ENCODE measurements at regions not wholly inside any gene's neighbourhood (a gene's known extent, or its start where the extent isn't known, plus 50 kb on each side); places are given as distances from the start of the nearest gene placed in this dataset.

DNA sequence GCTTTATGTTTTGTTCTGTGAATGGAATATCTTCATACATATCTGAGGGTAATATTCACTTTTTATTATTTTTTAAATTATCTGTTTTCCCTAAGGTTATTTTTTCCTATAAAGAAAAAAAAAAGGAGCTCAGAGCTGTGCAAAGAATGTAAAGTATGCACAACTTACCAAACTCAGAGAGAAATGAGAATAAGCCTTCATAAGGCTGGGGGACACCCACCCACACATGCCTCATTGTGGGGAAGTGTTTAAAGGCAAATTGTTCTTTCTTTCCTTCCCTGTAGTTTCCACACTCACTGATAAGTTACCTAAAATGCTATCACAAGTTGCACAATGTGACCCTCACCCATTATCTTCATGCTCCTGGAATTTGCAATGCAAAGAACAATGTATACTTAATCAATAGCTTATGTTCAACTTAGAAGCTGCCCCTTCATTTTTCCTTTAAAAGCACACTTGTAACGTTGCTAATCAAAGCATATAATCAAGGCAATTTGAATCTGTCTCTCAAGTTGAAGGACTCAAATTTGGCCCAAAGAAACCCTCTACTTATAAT lies 108.1 kb downstream of the GNAT3 start:
- no peak overlapping the region for H3K4me3 ChIP-seq (ENCODE audit: low read length)
- TF ChIP-seq CTCF (IDR thresholded peaks at IDR 0.05; ENCODE audit: insufficient read depth, low read depth, low read length, missing control alignments), result no peak
- DNase-seq (ENCODE audit: low read depth), result no peak

DNA sequence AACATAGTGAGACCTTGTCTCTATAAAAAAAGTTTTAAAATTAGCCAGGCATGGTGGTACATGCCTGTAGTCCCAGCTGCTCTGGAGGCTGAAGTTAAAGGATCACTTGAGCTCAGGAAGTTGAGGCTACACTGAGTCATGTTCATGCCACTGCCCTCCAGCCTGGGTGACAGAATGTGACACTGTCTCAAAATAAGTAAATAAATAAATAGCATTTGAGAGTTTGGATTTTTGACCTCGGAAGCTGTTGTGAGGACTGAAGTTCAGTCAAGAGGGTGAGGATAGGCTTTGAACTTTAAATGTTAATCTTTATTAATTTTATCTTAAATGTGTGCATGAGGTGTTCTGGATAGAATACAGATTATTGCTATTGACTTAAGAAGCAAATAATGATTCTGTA lies 110.2 kb downstream of the GNAT3 start:
- DNase-seq (ENCODE audit: low read depth), result peak; percentile 11
- H3K4me3 ChIP-seq (ENCODE audit: low read length), result no peak overlapping the region
- TF ChIP-seq CTCF (IDR thresholded peaks at IDR 0.05; ENCODE audit: insufficient read depth, low read depth, low read length, missing control alignments), result no peak

DNA sequence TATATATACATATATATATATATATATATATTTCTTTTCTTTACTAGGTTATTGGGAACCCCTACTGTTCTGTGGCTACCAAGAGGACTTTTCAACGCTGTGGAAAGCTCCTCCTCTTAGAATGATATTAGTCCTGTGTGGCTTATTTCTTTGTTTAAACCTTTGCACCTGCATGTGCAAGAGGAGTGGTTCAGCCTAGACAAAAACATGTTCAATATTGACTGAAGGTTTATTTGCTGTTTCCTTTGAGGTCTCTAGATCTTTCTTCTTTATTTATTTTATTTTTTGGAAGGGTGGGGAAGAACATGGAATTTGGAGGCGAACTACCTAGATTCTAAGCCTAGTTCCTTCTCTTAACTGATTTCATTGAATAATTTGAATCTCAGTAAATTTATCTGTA lies 118.1 kb downstream of the GNAT3 start:
- no peak for TF ChIP-seq CTCF (IDR thresholded peaks at IDR 0.05; ENCODE audit: insufficient read depth, low read depth, low read length, missing control alignments)
- DNase-seq (ENCODE audit: low read depth), result no peak
- H3K4me3 ChIP-seq (ENCODE audit: low read length), result no peak overlapping the region

GRCh38 chr7:80392229-80393169 lies 119.4 kb downstream of the GNAT3 start:
- DNase-seq (ENCODE audit: low read depth), result peak; percentile 49
- TF ChIP-seq CTCF (IDR thresholded peaks at IDR 0.05; ENCODE audit: insufficient read depth, low read depth, low read length, missing control alignments), result peak; percentile 29
- no peak overlapping the region for H3K4me3 ChIP-seq (ENCODE audit: low read length)

DNA sequence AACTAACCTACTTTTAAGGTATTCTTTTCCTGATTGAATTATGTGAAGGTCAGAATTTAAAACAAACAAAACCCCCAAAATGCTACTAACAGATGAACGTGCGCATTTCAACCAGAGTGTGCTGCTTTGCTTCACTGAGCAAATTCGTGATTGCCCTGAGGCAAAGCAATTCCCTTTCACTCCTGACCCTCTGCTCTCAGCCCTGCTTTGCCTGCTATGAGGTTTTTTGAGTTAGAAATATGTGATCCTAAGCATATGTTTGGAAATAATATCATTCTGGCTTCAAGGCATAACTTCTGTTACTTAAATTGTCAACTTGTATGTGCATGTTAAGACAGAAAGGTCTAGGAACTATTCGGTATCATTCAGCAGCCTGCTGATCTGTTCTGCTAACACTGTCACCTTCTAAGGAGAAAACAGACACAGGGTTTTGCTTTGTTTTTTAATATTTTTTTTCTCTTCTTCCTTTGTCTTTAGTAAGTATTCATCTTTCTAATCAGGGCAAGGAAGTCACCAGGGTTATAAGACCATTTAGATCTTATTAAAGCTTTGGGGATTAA lies 124.2 kb downstream of the GNAT3 start:
- H3K4me3 ChIP-seq (ENCODE audit: low read length), result no peak overlapping the region
- TF ChIP-seq CTCF (IDR thresholded peaks at IDR 0.05; ENCODE audit: insufficient read depth, low read depth, low read length, missing control alignments), result no peak
- peak; percentile 45 for DNase-seq (ENCODE audit: low read depth)

GRCh38 chr7:80386686-80387085 lies 125.2 kb downstream of the GNAT3 start:
- H3K4me3 ChIP-seq (ENCODE audit: low read length), result no peak overlapping the region
- no peak for TF ChIP-seq CTCF (IDR thresholded peaks at IDR 0.05; ENCODE audit: insufficient read depth, low read depth, low read length, missing control alignments)
- peak; percentile 15 for DNase-seq (ENCODE audit: low read depth)
